Right lobe of liver (tissue), 6 donors: ENCODE measurements at regions not wholly inside any gene's neighbourhood (a gene's known extent, or its start where the extent isn't known, plus 50 kb on each side); places are given as distances from the start of the nearest gene placed in this dataset.

Experiments used
- ATAC-seq, 4 donors: fragments of 200-7000 bp; cut with Tn5 transposase; one replicate each; pipeline ENCODE4 v1.9.1; 2020; ENCODE audit warnings: mild to moderate bottlenecking in 4 of 4, moderate library complexity in 4 of 4
- DNase-seq, 3 donors: peaks; one replicate each; pipeline ENCODE4 v3.0.0-alpha.2; 2020
- H3K27ac ChIP-seq, 3 donors: fragments of 200-600 bp; one replicate each; pipeline ENCODE4 v1.8.0; 2022
- H3K27me3 ChIP-seq, 2 donors: fragments of 200-600 bp; one replicate each; pipeline ENCODE4 v1.8.0; 2022
- H3K36me3 ChIP-seq, 4 donors: fragments of 200-600 bp; sonication (generic) in 1 of 4; one replicate each; pipeline versions ENCODE4 v1.5.1 to v1.8.0; 2017 to 2022; ENCODE audit warnings: control low read depth in 1 of 4
- H3K4me1 ChIP-seq, 4 donors: fragments of 200-600 bp; sonication (generic) in 1 of 4; one replicate each; pipeline versions ENCODE4 v1.5.1 to v1.8.0; 2017 to 2022; ENCODE audit warnings: control low read depth in 1 of 4
- H3K4me3 ChIP-seq, 3 donors: fragments of 200-600 bp; one replicate each; pipeline ENCODE4 v1.8.0; 2022
- H3K9me3 ChIP-seq, 4 donors: fragments of 200-600 bp; sonication (generic) in 1 of 4; one replicate each; pipeline versions ENCODE4 v1.5.1 to v1.8.0; 2017 to 2022; ENCODE audit warnings: control low read depth in 1 of 4
- POLR2A ChIP-seq: fragments of 450-650 bp; IDR thresholded peaks from one replicate; pipeline ENCODE4 v1.6.1; 2017; ENCODE audit warnings: antibody characterized with exemption, mild to moderate bottlenecking
- WGBS: methylation state at CpG from one replicate; pipeline ENCODE4 v1.1.6; 2018; ENCODE audit warnings: low coverage, low lambda C conversion rate; ENCODE audit not compliant: insufficient coverage; ENCODE audit errors: missing lambda C conversion rate; 5-methylcytosine and 5-hydroxymethylcytosine counted together
- intact Hi-C, 2 donors: fragments of 100-400 bp; cut with DNase I; formaldehyde crosslinking; loops; one replicate each; pipeline versions ENCODE4 v1.11.2 to v1.14.1; 2022
- TF ChIP-seq, protein P1 (sequence below), 4 donors: fragments of 200-600 bp in 3 of 4; fragments of 450-650 bp in 1 of 4; IDR thresholded peaks; one replicate each; pipeline versions ENCODE4 v1.5.1 to v1.8.0; 2016 to 2022; ENCODE audit warnings: antibody characterized with exemption in 4 of 4, mild to moderate bottlenecking in 2 of 4
- donor health status: DM: no; HTN: yes; CAD: no.
- donor health status: DM: no; HTN: no; CAD: no.
- donor health status: DM: no; HTN: no; CAD: no.
- donor health status: DM: no; HTN: yes; CAD: no.
- donor health status: DM: no; HTN: yes; CAD: no.

DNA sequence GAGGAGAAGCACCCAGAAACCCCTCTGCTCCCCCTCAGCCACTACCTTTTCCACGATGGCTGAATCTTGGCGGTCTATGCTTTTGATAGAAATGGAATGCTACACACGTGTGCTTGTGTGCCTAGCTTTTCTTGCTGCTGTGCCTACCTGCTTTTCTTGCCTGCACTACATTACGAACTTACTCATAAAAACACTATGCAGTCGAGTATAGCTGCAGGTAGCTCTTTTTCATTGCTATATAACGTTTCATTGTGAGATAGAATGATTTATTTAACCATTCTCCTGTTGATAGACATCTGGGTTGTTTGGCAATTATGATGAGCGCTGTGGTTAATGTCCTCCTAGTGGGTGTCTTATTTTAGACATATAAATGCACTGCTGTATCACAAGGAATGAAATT is 67.9 kb upstream of the NCOR2 start:
- TF ChIP-seq, protein P1, sequence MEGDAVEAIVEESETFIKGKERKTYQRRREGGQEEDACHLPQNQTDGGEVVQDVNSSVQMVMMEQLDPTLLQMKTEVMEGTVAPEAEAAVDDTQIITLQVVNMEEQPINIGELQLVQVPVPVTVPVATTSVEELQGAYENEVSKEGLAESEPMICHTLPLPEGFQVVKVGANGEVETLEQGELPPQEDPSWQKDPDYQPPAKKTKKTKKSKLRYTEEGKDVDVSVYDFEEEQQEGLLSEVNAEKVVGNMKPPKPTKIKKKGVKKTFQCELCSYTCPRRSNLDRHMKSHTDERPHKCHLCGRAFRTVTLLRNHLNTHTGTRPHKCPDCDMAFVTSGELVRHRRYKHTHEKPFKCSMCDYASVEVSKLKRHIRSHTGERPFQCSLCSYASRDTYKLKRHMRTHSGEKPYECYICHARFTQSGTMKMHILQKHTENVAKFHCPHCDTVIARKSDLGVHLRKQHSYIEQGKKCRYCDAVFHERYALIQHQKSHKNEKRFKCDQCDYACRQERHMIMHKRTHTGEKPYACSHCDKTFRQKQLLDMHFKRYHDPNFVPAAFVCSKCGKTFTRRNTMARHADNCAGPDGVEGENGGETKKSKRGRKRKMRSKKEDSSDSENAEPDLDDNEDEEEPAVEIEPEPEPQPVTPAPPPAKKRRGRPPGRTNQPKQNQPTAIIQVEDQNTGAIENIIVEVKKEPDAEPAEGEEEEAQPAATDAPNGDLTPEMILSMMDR (IDR thresholded peaks at IDR 0.05) = no peak
- no peak for TF ChIP-seq POLR2A
- Histone ChIP-seq H3K9me3 (no peaks in the 10 kb centered on the region), H3K27ac (no peak overlapping the region), H3K4me3 (no peak overlapping the region), H3K4me1 (no peaks in the 10 kb centered on the region), H3K27me3 (no peaks in the 10 kb centered on the region), H3K36me3 (no peaks in the 10 kb centered on the region)
- DNase-seq (no peak), ATAC-seq (no peak)
- 83% methylated on average over 6 of the region's 7 CpGs for WGBS
- intact Hi-C loops = no loop called here

DNA sequence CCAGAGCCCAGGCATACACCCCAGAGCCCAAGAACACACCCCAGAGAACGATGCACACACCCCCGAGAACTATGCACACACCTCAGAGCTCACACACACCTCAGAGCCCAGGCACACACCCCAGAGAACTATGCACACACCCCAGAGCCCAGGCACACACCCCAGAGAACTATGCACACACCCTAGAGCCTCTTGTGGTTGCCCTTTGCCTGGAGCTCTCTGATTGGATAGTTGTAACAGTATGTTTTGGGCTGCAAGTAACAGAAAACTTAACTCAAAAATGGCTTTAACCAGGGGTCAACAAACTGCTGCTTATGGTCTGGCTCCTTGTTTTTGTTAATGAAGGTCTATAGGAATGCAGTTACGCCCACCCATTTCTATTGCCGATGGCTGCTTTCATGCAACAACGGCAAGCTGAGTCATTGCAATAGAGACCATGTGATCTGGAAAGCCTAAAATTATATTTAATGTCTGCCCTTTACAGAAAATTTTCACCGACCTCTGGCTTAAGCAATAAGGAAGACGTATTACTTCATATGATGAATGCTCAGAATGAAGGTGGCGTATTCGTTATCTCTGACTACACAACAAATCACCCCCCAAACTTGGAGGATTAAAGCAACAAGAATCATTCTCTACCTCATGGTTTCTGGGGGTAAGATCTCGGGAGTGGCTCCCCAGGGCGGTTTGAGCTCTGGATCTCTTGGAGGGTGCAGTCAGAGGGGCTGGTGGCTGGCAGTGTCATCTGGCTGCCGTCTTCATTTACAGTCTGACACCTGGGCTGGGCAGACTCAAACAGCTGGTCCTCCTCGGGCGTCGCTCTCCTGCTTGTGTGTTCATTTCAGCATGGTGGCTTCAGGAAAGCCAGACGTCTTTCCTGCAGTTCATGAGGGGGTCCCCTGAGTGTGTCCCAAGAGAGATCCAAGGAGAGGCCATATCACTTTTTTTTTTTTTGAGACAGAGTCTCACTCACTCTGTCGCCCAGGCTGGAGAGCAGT is 66.3 kb upstream of the NCOR2 start:
- Histone ChIP-seq H3K27ac (no peak overlapping the region), H3K36me3 (no peaks in the 10 kb centered on the region), H3K4me1 (no peaks in the 10 kb centered on the region), H3K9me3 (no peaks in the 10 kb centered on the region), H3K4me3 (no peak overlapping the region), H3K27me3 (no peaks in the 10 kb centered on the region)
- WGBS = 61% methylated on average over 12 of the region's 17 CpGs
- ATAC-seq (no peak), DNase-seq (no peak)
- intact Hi-C loops = no loop called here
- no peak for TF ChIP-seq POLR2A
- TF ChIP-seq, protein P1 (IDR thresholded peaks at IDR 0.05) = no peak

DNA sequence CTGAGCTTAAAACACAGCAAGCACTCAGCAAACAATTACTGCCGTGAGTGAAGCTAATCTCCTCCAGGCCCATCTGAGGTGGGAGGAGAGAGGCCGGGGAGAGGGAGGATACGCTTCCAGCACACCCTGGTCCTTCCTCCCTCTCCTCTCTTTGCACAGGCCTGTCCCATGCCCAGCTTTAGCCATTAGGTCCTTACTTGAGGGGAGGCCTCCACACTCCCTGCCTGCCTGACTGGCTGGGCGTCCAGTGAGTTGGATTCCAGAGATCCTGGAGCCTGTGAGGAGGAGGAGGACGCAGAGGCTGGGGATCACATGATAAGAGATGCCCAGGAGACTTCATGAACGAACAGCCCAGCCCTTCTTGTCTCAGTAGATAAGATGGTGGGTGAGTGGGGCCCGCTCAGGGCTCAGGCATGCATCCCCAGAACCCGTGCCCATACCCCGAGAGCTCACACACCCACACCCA is 65.1 kb upstream of the NCOR2 start:
- no peaks in the 10 kb centered on the region for H3K27me3 ChIP-seq
- H3K36me3 ChIP-seq = no peaks in the 10 kb centered on the region
- no peaks in the 10 kb centered on the region for H3K4me1 ChIP-seq
- H3K4me3 ChIP-seq = no peak overlapping the region
- ATAC-seq = no peak
- intact Hi-C loops = no loop called here
- no peak for TF ChIP-seq POLR2A
- TF ChIP-seq, protein P1 (IDR thresholded peaks at IDR 0.05) = no peak
- WGBS = 84% methylated on average over 3 of the region's 9 CpGs
- no peak overlapping the region for H3K27ac ChIP-seq
- H3K9me3 ChIP-seq = no peaks in the 10 kb centered on the region
- DNase-seq = no peak

DNA sequence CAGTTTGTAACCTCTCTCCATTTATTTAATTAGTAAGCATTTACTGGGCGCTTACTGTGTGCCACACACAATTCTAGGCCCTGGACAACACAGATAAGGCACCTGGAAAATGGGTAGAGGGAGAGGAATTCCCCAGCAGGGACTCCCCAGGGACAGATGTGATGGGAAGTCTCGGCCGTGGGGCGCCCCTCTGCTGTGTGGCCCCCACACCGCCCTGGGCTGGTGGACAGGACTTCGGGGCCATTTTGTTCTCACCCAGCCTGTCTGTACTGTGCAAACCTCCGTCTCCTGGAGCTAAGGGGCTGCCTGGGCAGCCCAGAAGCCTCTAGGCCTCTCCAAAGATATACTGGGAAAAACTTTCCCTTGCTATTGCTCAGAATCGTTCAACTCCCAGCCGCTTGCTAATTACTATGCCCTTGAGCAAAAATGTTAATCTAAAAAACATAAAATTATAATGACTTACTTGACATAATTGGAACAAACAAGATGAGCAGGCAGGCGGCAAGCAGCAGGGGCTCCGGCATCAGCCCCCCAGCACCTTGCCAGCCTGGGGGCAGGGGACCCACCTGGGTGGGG is 64.4 kb upstream of the NCOR2 start:
- H3K27me3 ChIP-seq = no peaks in the 10 kb centered on the region
- no peaks in the 10 kb centered on the region for H3K36me3 ChIP-seq
- no peak overlapping the region for H3K27ac ChIP-seq
- DNase-seq = no peak
- H3K4me1 ChIP-seq = no peaks in the 10 kb centered on the region
- no peak overlapping the region for H3K4me3 ChIP-seq
- H3K9me3 ChIP-seq = no peaks in the 10 kb centered on the region
- intact Hi-C loops = no loop called here
- 80% methylated on average over 2 of the region's 11 CpGs for WGBS
- no peak for TF ChIP-seq POLR2A
- TF ChIP-seq, protein P1 (IDR thresholded peaks at IDR 0.05) = no peak
- no peak for ATAC-seq
